CD4-positive, alpha-beta T cell treated with Interleukin-6 at 100 ng/mL for 8 hours (primary cell): ENCODE measurements at regions not wholly inside any gene's neighbourhood (a gene's known extent, or its start where the extent isn't known, plus 50 kb on each side); places are given as distances from the start of the nearest gene placed in this dataset.
"Not testable (repeated sequence)": the region's sequence is repeated elsewhere in the genome, so short reads cannot be mapped to it uniquely, and the experiment has no call there.

ENCODE experiments used
- DNase-seq: peaks from one replicate; pipeline ENCODE4 v3.0.0-alpha.2; 2020; ENCODE audit warnings: mixed read lengths, low spot score

DNA sequence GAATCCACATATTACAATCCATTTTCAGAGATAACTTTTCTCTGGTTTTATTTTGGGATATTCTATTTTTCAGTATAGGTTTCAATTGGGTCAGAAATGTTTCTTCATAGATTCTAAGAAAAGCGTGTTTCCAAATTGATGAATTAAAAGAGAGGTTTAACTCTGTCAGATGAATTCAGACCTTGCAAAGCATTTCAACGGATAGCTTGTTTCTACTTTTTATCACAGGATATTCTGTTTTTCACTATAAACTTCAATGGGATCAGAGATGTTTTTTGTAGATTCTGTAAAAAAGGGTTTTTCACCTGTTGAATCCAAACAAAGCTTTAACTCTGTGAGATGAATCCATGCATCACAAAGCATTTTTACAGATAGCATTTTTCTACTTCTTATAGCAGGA, 1498.1 kb downstream of the UQCRFS1 start:
- no peak for DNase-seq

DNA sequence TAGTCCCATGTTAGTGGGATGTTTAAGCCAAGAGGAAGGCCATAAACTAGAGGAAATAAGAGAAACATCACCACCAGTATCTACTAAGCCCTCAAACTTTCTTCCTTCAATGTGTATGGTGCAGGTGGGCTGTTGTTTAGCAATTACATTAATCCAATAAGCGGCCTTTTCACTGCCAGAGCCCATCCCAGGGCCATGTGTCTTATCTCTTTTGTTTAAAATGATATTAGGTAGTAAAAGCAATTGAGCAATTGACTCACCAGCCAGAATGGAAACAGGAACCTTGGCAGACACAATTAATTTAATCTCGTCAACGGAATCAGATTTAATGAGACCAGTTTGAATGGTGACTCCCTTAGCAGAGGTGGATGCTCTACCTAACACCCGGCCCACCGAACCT, 1503.5 kb downstream of the UQCRFS1 start:
- no peak for DNase-seq

DNA sequence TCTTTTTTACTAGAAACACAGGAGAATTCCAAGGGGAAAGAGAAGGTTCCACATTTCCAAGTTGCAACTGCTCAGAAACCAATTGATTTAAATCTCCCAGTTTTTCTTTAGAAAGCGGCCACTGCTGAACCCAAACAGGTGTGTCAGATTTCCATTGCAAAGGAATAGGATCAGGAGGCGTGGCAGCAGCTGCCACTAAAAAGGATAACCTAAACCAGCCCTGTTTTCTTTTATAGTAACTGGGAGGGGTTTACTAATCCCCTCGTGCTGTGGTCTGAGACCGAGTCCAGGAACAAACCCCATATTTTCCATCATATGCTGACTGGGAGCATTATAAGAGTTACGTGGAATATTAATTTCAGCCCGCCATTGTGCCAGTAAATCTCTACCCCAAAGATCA, 1504.0 kb downstream of the UQCRFS1 start:
- not testable (repeated sequence) for DNase-seq

DNA sequence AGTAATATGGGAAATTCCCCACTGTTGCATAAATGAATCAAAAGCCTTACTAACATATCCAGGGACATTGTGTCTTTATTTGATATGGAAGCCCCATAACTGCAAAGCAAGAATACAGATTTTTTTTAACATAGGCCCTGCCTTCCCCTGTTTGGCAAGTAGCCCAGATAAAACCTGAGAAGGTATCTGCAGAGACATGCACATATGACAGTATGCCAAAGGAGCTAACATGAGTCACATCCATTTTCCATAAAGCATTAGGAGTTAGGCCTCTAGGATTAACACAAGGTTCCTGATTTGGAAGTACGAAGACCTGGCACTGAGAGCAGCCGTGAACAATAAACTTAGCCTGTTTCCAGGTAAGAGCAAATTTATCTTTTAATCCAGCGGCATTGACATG, 1505.9 kb downstream of the UQCRFS1 start:
- DNase-seq = not testable (repeated sequence)

DNA sequence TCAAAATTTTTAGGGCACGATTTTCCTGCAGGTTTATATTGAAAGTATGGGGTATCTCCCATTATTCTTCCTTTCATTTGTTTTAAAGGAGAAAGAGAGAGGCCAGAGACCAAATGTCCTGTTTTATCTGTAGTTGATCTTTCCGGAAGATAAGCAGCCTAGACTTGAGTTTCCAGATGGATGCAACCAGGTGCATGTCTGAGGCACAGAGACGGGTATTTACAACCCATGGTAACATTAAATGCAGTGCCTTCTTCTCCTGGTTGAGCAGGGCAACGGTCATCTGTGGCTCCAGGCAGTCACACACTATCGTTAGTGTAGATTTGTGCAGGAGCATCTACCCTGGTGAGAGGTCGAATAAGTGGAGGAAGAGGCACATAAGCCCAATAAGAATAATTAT, 1507.1 kb downstream of the UQCRFS1 start:
- no peak for DNase-seq

DNA sequence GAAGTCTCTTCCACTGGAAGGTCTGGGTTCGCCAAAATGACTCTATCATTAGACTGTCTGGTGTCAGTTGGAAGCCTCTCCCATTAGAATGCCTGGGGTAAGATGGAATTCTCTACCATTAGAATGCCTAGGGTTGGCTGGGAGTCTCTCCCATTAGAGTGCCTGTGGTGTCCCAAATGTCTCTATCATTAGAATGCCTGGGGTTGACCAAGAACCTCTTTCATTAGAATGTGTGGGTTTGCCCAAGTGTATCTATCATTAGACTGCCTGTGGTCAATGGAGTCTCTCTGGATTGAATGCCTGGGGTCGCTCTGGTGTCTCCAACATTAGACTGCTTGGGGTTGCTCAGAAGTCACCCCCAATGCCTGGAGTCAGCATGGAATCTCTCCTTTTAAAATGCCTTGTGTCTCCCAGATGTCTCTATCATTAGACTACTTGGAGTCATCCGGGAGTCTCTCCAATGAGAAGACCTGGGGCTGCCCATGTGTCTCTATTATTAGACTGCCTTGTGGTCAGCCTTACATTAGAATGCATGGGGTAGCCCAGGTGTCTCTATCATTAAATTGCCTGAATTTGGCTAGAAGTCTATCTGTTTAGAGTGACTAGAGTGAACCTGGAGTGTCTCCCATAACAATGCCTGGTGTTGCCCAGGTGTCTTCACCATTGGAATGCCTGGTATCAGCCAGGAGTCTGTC, 1518.4 kb downstream of the UQCRFS1 start:
- no peak for DNase-seq

DNA sequence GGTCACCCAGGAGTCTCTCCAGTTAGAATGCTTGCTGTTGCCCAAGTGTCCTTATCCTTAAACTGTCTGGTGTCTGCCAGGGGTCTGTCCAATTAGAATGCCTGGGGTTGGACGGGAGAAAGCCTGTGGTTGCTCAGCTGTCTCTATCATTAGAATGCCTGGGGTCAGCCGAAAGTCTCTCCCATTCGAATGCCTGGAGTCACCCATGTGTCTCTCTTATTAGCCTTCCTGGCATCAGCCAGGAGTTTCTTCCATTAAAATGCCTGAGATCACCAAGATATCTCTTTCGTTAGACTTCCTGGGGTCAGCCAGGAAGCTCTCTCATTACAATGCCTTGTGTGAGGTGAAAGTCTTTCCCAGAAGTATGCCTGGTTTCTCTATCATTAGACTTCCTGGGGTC, 1521.0 kb downstream of the UQCRFS1 start:
- DNase-seq = no peak

DNA sequence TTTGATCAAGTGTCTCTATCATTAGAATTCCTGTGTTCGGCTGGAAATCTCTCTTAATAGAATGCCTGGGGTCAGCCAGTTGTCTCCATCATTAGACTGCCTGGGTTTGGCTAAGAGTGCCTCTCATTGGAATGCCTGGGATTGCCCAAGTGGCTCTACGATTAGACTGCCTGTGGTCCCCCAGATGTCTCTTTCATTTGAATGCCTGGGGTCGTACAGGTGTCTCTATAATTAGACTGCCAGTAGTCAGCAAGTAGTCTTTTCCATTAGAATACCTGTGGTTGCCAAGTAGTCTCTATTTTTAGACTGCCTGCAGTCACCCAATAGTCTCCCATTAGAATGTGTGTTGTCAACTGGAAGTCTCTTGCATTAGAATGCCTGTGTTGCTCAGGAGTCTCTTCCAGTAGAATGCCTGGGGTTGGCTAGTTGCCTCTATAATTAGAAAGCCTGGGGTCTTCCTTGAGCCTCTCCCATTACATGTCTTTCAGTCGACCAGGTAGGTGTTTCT, 1523.2 kb downstream of the UQCRFS1 start:
- no peak for DNase-seq

DNA sequence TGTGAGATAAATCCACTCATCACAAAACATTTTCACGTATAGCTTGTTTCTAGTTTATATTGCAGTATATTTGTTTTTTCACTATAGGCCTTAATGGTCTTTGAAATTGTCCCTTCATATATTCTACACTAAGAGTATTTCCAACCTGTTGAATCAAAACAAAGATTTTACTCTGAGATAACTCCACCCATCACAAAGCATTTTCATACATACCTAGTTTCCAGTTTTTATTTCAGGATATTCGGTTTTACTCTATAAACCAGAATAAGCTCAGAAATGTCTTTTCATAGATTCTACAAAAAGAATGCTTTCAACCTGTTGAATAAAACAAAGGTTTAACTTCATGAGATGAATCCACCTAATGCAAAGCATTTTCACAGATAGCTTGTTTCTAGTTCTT, 1528.7 kb downstream of the UQCRFS1 start:
- no peak for DNase-seq

DNA sequence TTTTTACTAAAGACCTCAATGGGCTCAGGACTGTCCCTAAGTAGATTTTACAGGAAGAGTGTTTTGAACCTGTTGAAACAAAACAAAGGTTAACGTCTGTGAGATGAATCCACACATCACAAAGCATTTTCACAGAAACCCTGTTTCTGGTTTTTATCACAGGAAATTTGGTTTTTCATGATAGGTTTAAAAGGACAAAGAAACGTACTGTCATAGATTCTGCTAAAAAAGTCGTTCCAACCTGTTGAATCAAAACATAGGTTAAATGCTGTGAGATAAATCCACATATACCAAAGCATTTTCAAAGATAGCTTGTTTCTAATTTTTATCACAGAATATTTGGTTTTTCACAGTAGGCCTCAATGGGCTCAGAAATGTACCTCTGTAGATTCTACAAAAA, 1531.0 kb downstream of the UQCRFS1 start:
- DNase-seq = no peak

DNA sequence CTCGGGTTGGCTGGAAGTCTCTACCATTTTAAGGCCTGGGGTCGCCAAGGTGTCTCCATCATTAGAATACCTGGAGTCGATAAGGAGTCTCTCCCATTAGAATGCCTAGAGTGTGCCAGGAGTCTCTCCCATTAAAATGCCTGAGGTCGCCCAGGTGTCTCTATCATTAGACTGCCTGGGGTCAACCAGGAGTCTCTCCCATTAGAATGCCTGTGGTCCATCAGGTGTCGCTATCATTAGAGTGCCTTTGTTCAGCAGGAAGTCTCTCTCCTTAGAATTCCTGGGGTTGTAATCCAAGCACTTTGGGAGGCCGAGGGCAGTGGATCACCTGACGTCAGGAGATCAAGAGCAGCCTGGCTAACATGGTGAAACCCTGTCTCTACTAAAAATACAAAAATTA, 1533.0 kb downstream of the UQCRFS1 start:
- DNase-seq = no peak

DNA sequence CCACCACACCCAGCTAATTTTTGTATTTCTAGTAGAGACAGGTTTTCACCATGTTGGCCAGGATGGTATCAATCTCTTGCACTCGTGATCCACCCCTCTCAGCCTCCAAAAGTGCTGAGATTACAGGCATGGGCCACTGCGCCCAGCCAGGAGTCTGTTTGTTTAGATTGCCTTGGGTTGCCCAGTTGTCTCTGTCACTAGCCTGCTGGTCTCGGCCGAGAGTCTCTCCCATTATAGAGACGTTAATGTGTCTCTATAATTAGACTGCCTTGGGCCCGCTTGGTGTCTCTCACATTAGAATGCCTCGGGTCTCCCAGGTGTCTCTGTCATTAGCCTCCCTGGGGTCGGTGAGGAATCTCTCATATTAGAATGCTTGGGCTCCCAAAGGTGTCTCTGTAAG, 1533.6 kb downstream of the UQCRFS1 start:
- no peak for DNase-seq

DNA sequence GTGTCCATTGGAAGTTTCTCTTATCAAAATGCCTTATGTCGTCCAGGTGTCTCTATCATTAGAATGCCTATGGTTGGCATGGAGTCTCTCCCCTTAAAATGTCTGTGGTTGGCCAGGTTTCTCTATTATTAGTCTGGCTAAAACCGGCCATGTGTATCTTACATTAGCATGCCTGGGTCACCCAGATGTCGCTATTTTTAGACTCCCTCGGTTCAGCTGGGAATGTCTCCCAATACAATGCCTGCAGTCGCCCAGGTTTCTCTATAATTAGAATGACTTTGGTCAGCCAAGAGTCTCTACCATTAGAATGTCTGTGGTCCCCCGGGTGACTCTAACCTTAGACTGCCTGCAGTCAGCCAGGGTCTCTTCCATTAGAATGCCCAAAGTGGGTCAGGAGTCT, 1536.1 kb downstream of the UQCRFS1 start:
- no peak for DNase-seq

DNA sequence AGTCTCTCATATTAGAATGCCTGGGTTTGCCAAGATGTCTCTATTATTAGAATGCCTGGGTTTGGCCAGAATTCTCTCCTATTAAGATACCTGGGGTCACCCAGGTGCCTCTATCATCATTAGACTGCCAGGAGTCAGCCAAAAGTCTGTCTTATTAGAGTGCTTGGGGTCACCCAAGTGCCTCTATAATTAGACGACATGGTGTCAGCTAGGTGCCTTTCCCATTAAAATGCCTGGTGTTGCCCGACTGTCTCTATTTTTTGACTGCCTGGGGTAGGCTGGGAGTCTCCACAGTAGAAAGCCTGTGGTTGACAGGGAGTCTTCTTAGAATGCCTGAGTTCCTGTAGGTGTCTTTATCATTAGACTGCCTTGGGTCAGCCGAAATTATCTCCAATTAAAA, 1536.6 kb downstream of the UQCRFS1 start:
- no peak for DNase-seq

DNA sequence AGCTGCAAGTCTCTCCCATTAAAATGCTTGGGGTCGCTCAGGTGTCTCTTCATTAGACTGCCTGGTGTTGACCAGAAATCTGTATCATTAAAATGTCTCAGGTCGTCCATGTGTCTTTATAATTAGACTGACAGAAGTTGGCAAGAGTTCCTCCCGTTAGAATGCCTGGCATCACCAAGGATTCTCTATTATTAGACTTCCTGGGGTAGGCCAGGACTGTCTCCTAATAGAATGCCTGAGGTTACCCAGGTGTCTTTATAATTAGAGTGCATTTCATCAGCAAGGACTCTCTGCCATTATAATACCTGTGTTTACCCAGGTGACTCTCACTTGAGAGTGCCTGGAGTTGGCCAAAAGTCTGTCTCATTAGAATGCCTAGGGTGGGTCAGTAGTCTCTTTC, 1537.2 kb downstream of the UQCRFS1 start:
- DNase-seq = no peak

DNA sequence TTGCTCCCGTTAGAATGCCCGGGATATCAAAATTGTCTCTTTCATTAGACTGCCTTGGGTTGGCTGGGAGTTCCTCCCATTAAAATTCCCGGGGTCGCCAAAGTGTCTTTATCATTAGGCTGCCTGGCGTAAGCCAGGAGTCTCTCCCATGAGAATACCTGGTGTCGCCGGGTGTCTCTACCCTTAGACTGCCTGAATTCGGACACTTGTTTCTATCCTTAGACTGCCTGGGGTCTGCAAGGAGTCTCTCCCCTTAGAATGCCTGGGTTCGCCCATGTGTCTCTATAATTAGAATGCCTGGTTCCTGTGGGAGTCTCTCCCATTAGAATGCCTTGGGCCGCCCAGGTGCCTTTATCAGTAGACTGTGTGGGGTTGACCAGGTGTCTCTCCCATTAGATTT, 1538.2 kb downstream of the UQCRFS1 start:
- DNase-seq = no peak

DNA sequence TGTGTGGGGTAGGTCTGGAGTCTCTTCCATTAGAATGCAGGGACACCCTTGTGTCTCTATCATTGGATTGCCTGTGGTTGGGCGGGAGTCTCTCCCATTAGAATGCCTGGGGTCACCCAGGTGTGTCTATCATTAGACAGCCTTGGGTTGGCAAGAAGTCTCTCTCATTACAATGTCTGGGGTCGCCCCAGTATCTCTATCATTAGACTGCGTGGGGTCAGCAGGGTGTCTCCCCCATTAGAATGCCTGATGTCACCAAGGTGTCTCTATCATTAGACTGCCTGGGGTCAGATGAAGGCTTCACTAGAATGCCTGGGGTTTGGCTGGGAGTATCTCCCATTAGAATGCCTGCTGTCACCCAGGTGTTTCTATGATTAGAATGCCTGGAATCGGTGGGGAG, 1539.0 kb downstream of the UQCRFS1 start:
- no peak for DNase-seq

DNA sequence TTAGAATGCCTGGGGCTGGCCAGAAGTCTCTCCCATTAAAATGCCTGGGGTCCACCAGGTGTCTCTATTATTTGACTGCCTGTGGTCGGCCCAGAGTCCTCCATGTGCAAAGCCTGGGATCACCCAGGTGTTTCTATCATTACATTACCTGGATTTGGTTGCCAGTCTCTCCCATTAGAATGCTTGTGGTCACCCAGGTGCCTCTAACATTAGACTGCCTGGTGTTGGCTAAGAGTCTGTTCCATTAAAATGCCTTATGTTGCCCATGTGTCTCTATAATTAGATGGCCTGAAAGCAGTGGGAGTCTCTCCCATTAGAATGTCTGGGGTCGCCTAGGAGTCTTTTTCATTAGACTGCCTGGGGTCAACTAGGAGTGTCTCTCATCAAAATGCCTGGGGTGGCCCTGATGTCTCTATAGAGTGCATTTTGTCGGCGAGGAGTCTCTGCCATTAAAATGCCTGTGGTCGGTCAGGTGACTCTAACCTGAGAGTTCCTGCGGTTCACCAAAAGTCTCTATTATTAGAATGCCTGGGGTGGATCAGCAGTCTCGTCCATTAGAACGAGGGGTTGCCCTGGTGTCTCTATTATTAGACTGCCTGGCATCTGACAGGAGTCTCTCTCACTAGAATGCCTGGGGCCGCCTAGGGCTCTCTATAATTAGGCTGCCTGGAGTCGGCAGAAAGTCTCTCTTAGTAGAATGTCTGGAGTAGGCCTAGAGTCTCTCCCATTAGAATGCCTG, 1540.5 kb downstream of the UQCRFS1 start:
- no peak for DNase-seq

DNA sequence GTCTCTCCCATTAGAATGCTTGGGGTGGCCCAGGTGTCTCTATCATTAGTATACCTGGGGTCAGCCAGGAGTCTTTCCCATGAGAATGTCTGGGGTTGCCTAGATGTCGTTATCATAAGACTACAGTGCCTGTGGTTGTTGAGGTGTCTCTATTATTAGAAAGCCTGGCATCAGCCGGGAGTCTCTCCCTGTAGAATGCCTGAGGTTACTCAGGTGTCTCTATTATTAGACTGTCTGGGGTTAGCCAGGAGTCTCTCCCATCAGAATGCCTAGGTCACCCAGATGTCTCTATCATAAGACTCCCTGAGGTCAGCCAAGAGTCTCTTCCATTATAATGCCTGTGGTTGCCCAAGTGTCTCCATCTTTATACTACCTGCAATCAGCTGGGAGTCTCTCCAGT, 1541.1 kb downstream of the UQCRFS1 start:
- DNase-seq = no peak

DNA sequence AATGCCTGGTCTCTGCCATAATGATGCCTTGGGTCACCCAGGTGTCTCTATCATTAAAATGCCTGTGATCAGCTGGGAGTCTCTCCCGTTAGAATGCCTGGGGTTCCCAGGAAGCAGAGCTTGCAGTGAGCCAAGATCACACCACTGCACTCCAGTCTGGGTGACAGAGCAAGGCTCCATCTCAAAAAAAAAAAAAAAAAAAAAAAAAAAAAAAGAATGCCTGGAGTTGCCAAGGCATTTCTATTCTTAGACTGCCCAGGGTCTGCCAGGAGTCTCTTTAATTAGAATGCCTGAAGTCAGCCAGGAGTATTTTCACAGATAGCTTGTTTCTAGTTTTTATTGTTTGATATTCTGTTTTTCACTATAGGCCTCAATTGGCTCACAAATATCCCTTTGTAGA, 1552.5 kb downstream of the UQCRFS1 start:
- DNase-seq = no peak

DNA sequence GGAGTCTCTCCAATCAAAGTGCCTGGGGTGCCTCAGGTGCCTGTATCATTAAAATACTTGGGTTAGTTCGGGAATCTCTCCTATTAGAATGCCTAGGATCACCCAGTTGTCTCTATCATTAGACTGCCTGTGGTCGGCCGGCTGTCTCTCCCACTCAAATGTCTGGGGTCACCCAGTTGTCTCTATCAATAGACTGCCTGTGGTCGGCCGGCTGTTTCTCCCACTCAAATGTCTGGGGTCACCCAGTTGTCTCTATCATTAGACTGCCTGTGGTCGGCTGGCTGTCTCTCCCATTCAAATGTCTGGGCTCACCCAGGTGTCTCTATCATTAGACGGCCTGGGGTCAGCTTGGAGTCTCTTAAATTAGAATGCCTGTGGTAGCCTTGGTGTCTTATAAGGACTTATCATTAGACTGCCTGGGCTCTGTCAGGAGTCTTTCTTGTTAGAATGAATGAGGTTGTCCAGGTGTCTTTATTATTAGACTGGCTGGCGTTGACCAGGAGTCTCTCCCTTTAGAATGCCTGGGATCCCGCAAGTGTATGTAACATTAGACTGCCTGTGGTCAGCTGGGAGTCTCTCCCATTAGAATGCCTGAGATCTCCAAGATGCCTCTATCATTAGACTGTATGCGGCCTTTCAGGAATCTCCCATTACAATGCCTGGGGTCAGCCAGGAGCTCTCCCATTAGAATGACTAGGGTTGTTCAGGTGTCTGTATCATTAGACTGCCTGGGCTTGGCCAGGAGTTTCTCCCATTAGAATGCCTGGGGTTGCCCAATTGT, 1555.5 kb downstream of the UQCRFS1 start:
- no peak for DNase-seq

DNA sequence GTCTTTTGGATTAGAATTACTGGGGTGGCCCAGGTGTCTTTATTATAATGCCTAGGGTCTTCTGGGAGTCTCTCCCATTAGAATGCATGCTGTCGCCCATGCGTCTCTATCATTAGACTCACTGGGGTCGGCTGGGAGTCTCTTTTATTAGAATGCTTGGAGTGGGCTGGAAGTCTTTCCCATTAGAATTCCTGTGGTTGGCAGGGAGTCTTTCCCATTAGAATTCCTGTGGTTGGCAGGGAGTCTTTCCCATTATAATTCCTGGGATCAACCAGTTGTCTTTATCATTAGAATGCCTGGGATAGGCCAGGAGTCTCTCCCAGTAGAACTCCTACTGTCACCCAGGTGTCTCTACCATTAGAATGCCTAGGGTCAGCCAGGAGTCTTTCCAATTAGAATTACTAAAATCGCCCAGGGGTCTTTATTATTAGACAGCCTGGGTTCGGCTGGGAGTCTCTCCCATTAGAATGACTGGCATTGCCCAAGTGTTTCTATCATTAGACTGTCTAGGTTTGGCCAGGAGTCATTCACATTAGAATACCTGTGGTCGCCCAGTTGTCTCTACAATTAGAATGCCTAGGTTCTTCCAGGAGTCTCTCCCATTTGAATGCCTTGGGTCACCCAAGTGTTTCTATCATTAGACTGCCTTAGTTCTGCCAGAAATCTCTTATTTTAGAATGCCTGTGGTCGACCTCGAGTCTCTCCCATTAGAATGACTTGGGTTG, 1558.5 kb downstream of the UQCRFS1 start:
- DNase-seq = no peak
